PC-3 (cell line): ENCODE measurements at regions not wholly inside any gene's neighbourhood (a gene's known extent, or its start where the extent isn't known, plus 50 kb on each side); places are given as distances from the start of the nearest gene placed in this dataset.

Experiments
- EZH2 ChIP-seq: fragments of 300-600 bp; sonication (generic); IDR thresholded peaks from one replicate; pipeline ENCODE4 v1.6.1; 2017; ENCODE audit warnings: antibody characterized with exemption, mild to moderate bottlenecking, low read length; ENCODE audit not compliant: unreplicated experiment
- EZH2phosphoT487 ChIP-seq: fragments of 300-600 bp; sonication (generic); IDR thresholded peaks from 2 replicates; pipeline ENCODE4 v1.6.1; 2018; ENCODE audit warnings: mild to moderate bottlenecking, antibody characterized with exemption, low read length, borderline replicate concordance
- TF ChIP-seq, protein P1 (sequence below): fragments of 300-600 bp; sonication (generic); conservative IDR thresholded peaks from 2 replicates; pipeline ENCODE4 v1.5.1; 2017; ENCODE audit warnings: antibody characterized with exemption, low read depth, mild to moderate bottlenecking, low read length

DNA sequence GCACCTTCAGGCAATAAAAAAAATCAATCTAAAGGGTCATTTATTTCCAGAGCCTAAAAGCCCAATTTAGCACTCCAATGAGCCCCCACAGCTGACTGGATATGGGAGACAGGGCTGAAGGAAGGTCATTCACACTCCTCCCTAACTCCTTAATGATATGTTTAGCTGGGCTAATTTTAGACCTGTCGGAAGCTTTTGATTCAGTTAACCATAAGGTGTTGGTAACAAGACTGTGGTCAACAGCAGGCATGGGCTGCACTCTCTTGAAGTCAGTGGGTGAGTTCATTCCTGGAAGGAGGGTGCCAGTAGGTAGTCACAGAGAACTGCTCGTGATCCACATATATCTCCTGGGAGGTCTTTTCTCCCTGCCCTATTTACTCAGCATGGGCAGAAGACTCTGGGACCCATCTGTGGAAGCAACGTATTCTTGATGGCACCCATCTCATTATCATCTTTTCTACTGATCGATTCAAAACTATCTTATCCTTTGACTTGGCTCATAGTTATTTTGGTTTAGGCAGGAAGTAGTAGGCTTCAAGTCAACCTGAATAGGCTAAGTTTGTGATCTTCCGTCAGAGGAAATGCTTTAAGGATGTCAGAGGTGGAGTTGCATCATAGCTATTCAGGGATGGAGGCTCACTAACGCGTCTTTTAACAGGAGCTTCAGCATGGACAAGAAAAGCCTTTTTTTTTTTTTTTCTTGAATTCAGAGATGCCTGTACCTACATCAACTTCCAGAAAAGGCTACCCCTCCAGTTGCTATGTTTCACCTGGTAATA is 367.7 kb upstream of the SLC30A5 start:
- TF ChIP-seq EZH2phosphoT487 (no peak), EZH2 (no peak)
- TF ChIP-seq, protein P1, sequence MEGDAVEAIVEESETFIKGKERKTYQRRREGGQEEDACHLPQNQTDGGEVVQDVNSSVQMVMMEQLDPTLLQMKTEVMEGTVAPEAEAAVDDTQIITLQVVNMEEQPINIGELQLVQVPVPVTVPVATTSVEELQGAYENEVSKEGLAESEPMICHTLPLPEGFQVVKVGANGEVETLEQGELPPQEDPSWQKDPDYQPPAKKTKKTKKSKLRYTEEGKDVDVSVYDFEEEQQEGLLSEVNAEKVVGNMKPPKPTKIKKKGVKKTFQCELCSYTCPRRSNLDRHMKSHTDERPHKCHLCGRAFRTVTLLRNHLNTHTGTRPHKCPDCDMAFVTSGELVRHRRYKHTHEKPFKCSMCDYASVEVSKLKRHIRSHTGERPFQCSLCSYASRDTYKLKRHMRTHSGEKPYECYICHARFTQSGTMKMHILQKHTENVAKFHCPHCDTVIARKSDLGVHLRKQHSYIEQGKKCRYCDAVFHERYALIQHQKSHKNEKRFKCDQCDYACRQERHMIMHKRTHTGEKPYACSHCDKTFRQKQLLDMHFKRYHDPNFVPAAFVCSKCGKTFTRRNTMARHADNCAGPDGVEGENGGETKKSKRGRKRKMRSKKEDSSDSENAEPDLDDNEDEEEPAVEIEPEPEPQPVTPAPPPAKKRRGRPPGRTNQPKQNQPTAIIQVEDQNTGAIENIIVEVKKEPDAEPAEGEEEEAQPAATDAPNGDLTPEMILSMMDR = no peak
